HEK293 (cell line): ENCODE measurements at regions not wholly inside any gene's neighbourhood (a gene's known extent, or its start where the extent isn't known, plus 50 kb on each side); places are given as distances from the start of the nearest gene placed in this dataset.

Source experiments
- GLIS2 ChIP-seq: fragments of 450-650 bp; formaldehyde crosslinking; IDR thresholded peaks from 2 replicates; pipeline ENCODE4 v1.5.1; 2016; ENCODE audit warnings: missing biosample characterization, missing genetic modification characterization
- OVOL3 ChIP-seq: fragments of 450-650 bp; formaldehyde crosslinking; IDR thresholded peaks from 2 replicates; pipeline ENCODE4 v1.5.1; 2016; ENCODE audit warnings: missing biosample characterization, missing genetic modification characterization
- SCRT2 ChIP-seq: fragments of 450-650 bp; formaldehyde crosslinking; IDR thresholded peaks from 2 replicates; pipeline ENCODE4 v1.5.1; 2016; ENCODE audit warnings: missing biosample characterization, missing genetic modification characterization
- TRIM28 ChIP-seq: IDR thresholded peaks from 2 replicates; pipeline ENCODE4 v1.6.1; 2011; ENCODE audit warnings: low read length, control low read depth, borderline replicate concordance
- ZEB2 ChIP-seq: fragments of 450-650 bp; formaldehyde crosslinking; IDR thresholded peaks from 2 replicates; pipeline ENCODE4 v1.5.1; 2016; ENCODE audit warnings: missing biosample characterization, missing genetic modification characterization
- ZNF792 ChIP-seq: fragments of 450-650 bp; formaldehyde crosslinking; IDR thresholded peaks from 2 replicates; pipeline ENCODE4 v1.5.1; 2016; ENCODE audit warnings: missing biosample characterization, missing genetic modification characterization
- TF ChIP-seq, protein P1 (sequence below): fragments of 450-650 bp; formaldehyde crosslinking; IDR thresholded peaks from 2 replicates; pipeline ENCODE4 v1.5.1; 2016; ENCODE audit warnings: missing biosample characterization, missing genetic modification characterization
- TF ChIP-seq, protein P2 (sequence below): fragments of 450-650 bp; formaldehyde crosslinking; IDR thresholded peaks from 2 replicates; pipeline ENCODE4 v1.5.1; 2016; ENCODE audit warnings: missing biosample characterization, missing genetic modification characterization
- TF ChIP-seq, protein P3 (sequence below): fragments of 450-650 bp; IDR thresholded peaks from 2 replicates; pipeline ENCODE4 v1.5.1; 2018; ENCODE audit warnings: missing biosample characterization, missing genetic modification characterization
- TF ChIP-seq, protein P4 (sequence below): fragments of 450-650 bp; formaldehyde crosslinking; IDR thresholded peaks from 2 replicates; pipeline ENCODE4 v1.5.1; 2016; ENCODE audit warnings: missing biosample characterization, missing genetic modification characterization

DNA sequence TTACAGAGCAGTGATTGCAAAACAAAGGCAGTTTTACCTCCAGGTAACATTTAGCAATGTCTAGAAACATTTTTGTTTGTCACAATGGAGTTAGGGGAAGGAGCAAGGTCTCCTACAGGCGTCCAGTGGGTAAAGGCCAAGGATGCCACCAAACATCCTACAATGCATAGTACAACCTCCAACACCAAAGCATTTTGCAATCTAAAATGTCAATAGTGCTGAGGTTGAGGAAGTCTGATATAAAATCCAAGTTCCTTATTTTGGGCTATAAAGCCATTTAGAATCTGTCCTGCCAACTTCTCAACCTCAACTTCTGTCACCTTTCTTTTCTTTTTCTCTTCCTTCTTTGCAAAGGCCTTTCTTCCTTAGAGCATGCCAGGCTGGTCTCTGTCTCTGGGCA lies 111.2 kb downstream of the FASLG start:
- TF ChIP-seq, protein P1, sequence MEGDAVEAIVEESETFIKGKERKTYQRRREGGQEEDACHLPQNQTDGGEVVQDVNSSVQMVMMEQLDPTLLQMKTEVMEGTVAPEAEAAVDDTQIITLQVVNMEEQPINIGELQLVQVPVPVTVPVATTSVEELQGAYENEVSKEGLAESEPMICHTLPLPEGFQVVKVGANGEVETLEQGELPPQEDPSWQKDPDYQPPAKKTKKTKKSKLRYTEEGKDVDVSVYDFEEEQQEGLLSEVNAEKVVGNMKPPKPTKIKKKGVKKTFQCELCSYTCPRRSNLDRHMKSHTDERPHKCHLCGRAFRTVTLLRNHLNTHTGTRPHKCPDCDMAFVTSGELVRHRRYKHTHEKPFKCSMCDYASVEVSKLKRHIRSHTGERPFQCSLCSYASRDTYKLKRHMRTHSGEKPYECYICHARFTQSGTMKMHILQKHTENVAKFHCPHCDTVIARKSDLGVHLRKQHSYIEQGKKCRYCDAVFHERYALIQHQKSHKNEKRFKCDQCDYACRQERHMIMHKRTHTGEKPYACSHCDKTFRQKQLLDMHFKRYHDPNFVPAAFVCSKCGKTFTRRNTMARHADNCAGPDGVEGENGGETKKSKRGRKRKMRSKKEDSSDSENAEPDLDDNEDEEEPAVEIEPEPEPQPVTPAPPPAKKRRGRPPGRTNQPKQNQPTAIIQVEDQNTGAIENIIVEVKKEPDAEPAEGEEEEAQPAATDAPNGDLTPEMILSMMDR (tag by site-specific recombination): no peak
- TF ChIP-seq SCRT2 (tag by site-specific recombination): no peak
- TF ChIP-seq, protein P2, sequence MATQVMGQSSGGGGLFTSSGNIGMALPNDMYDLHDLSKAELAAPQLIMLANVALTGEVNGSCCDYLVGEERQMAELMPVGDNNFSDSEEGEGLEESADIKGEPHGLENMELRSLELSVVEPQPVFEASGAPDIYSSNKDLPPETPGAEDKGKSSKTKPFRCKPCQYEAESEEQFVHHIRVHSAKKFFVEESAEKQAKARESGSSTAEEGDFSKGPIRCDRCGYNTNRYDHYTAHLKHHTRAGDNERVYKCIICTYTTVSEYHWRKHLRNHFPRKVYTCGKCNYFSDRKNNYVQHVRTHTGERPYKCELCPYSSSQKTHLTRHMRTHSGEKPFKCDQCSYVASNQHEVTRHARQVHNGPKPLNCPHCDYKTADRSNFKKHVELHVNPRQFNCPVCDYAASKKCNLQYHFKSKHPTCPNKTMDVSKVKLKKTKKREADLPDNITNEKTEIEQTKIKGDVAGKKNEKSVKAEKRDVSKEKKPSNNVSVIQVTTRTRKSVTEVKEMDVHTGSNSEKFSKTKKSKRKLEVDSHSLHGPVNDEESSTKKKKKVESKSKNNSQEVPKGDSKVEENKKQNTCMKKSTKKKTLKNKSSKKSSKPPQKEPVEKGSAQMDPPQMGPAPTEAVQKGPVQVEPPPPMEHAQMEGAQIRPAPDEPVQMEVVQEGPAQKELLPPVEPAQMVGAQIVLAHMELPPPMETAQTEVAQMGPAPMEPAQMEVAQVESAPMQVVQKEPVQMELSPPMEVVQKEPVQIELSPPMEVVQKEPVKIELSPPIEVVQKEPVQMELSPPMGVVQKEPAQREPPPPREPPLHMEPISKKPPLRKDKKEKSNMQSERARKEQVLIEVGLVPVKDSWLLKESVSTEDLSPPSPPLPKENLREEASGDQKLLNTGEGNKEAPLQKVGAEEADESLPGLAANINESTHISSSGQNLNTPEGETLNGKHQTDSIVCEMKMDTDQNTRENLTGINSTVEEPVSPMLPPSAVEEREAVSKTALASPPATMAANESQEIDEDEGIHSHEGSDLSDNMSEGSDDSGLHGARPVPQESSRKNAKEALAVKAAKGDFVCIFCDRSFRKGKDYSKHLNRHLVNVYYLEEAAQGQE: no peak
- no peak for TF ChIP-seq ZNF792 (tag by site-specific recombination)
- no peak for TF ChIP-seq GLIS2 (tag by site-specific recombination)
- TF ChIP-seq, protein P3, sequence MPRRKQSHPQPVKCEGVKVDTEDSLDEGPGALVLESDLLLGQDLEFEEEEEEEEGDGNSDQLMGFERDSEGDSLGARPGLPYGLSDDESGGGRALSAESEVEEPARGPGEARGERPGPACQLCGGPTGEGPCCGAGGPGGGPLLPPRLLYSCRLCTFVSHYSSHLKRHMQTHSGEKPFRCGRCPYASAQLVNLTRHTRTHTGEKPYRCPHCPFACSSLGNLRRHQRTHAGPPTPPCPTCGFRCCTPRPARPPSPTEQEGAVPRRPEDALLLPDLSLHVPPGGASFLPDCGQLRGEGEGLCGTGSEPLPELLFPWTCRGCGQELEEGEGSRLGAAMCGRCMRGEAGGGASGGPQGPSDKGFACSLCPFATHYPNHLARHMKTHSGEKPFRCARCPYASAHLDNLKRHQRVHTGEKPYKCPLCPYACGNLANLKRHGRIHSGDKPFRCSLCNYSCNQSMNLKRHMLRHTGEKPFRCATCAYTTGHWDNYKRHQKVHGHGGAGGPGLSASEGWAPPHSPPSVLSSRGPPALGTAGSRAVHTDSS: no peak
- TF ChIP-seq ZEB2: no peak
- TF ChIP-seq OVOL3 (tag by site-specific recombination): no peak
- TF ChIP-seq TRIM28: no peak
- TF ChIP-seq, protein P4, sequence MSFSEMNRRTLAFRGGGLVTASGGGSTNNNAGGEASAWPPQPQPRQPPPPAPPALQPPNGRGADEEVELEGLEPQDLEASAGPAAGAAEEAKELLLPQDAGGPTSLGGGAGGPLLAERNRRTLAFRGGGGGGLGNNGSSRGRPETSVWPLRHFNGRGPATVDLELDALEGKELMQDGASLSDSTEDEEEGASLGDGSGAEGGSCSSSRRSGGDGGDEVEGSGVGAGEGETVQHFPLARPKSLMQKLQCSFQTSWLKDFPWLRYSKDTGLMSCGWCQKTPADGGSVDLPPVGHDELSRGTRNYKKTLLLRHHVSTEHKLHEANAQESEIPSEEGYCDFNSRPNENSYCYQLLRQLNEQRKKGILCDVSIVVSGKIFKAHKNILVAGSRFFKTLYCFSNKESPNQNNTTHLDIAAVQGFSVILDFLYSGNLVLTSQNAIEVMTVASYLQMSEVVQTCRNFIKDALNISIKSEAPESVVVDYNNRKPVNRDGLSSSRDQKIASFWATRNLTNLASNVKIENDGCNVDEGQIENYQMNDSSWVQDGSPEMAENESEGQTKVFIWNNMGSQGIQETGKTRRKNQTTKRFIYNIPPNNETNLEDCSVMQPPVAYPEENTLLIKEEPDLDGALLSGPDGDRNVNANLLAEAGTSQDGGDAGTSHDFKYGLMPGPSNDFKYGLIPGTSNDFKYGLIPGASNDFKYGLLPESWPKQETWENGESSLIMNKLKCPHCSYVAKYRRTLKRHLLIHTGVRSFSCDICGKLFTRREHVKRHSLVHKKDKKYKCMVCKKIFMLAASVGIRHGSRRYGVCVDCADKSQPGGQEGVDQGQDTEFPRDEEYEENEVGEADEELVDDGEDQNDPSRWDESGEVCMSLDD: no peak
